ENCODE measurements at regions not wholly inside any gene's neighbourhood (a gene's known extent, or its start where the extent isn't known, plus 50 kb on each side); places are given as distances from the start of the nearest gene placed in this dataset.
A peak's percentile ranks its signal among the peaks of the same experiment; 100 is the strongest.

DNA sequence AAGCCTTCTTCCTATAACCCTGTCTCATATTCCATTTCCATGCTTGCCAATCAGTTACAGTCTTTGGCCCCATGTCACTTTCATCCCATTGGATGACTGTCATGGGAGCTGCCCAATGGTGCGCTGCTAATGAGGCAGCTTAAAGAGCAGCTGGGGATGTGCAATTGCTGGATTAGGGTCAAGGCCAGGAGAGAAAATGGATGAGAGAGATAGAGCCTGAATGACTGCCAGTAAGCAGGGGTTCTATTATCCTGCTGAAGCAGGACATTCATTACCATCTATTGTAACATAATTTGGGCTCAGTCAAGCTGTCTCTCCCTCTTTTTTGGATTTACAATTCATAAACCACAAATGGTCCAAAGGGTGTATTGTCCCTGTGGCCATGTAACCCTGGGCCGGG, 909.0 kb downstream of the CENPC start:
- Histone ChIP-seq H3K27ac (ENCODE audit: insufficient read depth, low read depth, low read length) (no peak overlapping the region), H3K9me3 (replicated peaks; ENCODE audit: control insufficient read depth, insufficient read depth, low read length) (no peaks in the 10 kb centered on the region), H3K79me2 (ENCODE audit: control insufficient read depth, insufficient read depth, low read length) (no peaks in the 10 kb centered on the region), H3K4me1 (ENCODE audit: control insufficient read depth, extremely low read depth, insufficient read depth, low read length) (no peaks in the 10 kb centered on the region), H3K4me3 (replicated peaks in 1 of 3; ENCODE audit: insufficient read depth in 1 of 3, low read depth in 1 of 3, low read length in 3 of 3) (no peak overlapping the region), H3K36me3 (ENCODE audit: control insufficient read depth in 2 of 2, extremely low read depth in 1 of 2, insufficient read depth in 2 of 2, low read length in 2 of 2) (no peaks in the 10 kb centered on the region), H4K20me1 (replicated peaks; ENCODE audit: control insufficient read depth, extremely low read depth, insufficient read depth, low read length) (no peaks in the 10 kb centered on the region), H3K9ac (replicated peaks; ENCODE audit: extremely low read depth, insufficient read depth, low read length) (no peak overlapping the region), H2AFZ (ENCODE audit: low read depth, low read length) (peak overlapping the region; percentile 11), H3K4me2 (ENCODE audit: insufficient read depth, low read length) (no peak overlapping the region), H3K27me3 (ENCODE audit: control insufficient read depth in 2 of 2, insufficient read depth in 2 of 2, low read length in 2 of 2) (no peaks in the 10 kb centered on the region), H3K9me1 (replicated peaks; ENCODE audit: control insufficient read depth, extremely low read depth, insufficient read depth, low read length) (no peaks in the 10 kb centered on the region)
- DNase-seq (ENCODE audit: low read depth, low spot score) (no peak), FAIRE-seq (no peak)
- intact Hi-C loops (cut with micrococcal nuclease) (no loop called here), dilution Hi-C loops (cut with MboI; ENCODE audit: extremely low pct_ligation_motif_present, low sequenced_read_pairs) (no loop called here)
- CTCF ChIA-PET: no interaction called here
- TF ChIP-seq, protein P1, sequence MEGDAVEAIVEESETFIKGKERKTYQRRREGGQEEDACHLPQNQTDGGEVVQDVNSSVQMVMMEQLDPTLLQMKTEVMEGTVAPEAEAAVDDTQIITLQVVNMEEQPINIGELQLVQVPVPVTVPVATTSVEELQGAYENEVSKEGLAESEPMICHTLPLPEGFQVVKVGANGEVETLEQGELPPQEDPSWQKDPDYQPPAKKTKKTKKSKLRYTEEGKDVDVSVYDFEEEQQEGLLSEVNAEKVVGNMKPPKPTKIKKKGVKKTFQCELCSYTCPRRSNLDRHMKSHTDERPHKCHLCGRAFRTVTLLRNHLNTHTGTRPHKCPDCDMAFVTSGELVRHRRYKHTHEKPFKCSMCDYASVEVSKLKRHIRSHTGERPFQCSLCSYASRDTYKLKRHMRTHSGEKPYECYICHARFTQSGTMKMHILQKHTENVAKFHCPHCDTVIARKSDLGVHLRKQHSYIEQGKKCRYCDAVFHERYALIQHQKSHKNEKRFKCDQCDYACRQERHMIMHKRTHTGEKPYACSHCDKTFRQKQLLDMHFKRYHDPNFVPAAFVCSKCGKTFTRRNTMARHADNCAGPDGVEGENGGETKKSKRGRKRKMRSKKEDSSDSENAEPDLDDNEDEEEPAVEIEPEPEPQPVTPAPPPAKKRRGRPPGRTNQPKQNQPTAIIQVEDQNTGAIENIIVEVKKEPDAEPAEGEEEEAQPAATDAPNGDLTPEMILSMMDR (IDR thresholded peaks at IDR 0.05; ENCODE audit: extremely low read depth in 1 of 2, insufficient read depth in 1 of 2, low read depth in 1 of 2, low read length in 2 of 2): no peak
- TF ChIP-seq POLR2AphosphoS5 (IDR thresholded peaks at IDR 0.05; ENCODE audit: insufficient read depth, low read depth, low read length) (no peak), MYC (IDR thresholded peaks at IDR 0.05; ENCODE audit: low read depth, low read length) (no peak), EZH2 (IDR thresholded peaks at IDR 0.05; ENCODE audit: borderline replicate concordance, low read depth, low read length, severe bottlenecking) (no peak), GATA2 (IDR thresholded peaks at IDR 0.05; ENCODE audit: insufficient read depth, insufficient read length, low read depth, low read length) (no peak), FOS (IDR thresholded peaks at IDR 0.05; ENCODE audit: borderline replicate concordance, insufficient read depth, low read length) (no peak), MAX (IDR thresholded peaks at IDR 0.05; ENCODE audit: insufficient read depth, insufficient read length) (no peak), POLR2A (IDR thresholded peaks at IDR 0.05; ENCODE audit: low read depth, low read length) (no peak), JUN (IDR thresholded peaks at IDR 0.05; ENCODE audit: borderline replicate concordance, insufficient read depth, insufficient read length, low read depth) (no peak)
- POLR2A ChIA-PET: no interaction called here
- BruUV-seq (replicated peaks): no TSS peak

Measured in endothelial cell of umbilical vein (primary cell).